Choroid plexus epithelial cell (primary cell): ENCODE measurements at regions not wholly inside any gene's neighbourhood (a gene's known extent, or its start where the extent isn't known, plus 50 kb on each side); places are given as distances from the start of the nearest gene placed in this dataset.
"Not testable (repeated sequence)": the region's sequence is repeated elsewhere in the genome, so short reads cannot be mapped to it uniquely, and the experiment has no call there.

Source experiments
- DNase-seq: peaks from one replicate; pipeline ENCODE4 v3.0.0-alpha.2; 2010; ENCODE audit warnings: low read depth
- H3K4me3 ChIP-seq: 2 replicates; pipeline ENCODE4 v1.5.1; 2011; ENCODE audit warnings: low read depth, mild to moderate bottlenecking, control low read depth, low read length, moderate library complexity
- TF ChIP-seq, protein P1 (sequence below): conservative IDR thresholded peaks from 2 replicates; pipeline ENCODE4 v1.5.1; 2011; ENCODE audit warnings: low read depth, mild to moderate bottlenecking, control low read depth, inconsistent platforms, low read length, moderate library complexity

DNA sequence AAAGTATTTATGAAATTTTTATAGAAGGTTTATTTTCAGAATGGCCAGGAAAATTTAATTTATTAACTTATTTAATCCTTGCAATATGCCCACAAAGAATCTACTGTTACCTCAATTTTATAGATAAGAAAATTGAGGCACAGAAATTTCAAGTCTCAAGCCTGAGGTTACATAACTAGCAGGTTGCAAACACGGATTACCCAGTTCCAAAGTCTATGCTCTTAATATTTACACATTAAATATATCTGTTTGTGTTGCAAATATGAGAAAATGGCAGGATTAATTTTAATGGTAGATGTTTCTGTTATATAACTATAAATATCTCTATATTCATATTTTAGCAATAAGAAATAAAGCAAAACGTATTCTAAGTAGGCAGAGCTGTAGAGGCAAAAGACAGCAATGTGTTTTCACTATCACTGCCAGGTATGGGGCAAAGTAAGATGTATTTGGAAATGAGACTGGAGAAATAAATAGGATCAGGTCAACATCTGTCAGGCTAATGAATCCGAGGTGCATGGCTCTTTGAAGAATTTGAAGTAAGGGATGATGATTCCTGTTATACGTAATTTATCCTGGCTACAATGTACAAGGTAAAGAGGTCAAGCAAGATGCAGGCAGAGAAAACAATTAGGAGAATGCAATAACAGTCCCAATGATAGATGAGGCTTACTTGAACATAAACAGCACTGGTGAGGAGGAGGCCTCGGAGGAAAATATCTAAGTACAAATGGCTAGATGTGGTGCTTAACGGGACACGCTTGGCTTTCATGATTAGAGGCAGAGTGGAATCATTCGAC lies 354.1 kb upstream of the VSTM2A start:
- H3K4me3 ChIP-seq, result no peak overlapping the region
- TF ChIP-seq, protein P1, sequence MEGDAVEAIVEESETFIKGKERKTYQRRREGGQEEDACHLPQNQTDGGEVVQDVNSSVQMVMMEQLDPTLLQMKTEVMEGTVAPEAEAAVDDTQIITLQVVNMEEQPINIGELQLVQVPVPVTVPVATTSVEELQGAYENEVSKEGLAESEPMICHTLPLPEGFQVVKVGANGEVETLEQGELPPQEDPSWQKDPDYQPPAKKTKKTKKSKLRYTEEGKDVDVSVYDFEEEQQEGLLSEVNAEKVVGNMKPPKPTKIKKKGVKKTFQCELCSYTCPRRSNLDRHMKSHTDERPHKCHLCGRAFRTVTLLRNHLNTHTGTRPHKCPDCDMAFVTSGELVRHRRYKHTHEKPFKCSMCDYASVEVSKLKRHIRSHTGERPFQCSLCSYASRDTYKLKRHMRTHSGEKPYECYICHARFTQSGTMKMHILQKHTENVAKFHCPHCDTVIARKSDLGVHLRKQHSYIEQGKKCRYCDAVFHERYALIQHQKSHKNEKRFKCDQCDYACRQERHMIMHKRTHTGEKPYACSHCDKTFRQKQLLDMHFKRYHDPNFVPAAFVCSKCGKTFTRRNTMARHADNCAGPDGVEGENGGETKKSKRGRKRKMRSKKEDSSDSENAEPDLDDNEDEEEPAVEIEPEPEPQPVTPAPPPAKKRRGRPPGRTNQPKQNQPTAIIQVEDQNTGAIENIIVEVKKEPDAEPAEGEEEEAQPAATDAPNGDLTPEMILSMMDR, result no peak
- DNase-seq, result no peak

DNA sequence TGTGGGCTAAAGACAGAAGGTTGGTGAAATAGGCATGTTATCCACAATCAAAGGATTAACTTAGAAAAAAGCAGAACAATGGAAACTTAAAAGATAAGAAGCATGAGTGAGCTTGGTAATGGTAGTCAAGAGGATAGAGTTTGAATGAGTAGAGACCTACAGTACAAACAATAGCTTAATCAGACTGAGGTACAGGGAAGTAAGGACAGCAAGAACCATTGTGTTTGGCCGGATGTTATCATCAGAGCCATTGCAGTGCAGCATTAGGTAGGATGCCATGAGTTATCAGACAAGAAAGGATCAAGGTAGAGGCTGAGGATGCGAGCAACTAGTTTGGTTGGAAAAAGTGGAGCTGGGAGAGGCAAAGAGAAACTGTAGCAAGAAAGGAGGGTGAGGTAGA lies 353.3 kb upstream of the VSTM2A start:
- no peak overlapping the region for H3K4me3 ChIP-seq
- TF ChIP-seq, protein P1, result no peak
- DNase-seq, result no peak

DNA sequence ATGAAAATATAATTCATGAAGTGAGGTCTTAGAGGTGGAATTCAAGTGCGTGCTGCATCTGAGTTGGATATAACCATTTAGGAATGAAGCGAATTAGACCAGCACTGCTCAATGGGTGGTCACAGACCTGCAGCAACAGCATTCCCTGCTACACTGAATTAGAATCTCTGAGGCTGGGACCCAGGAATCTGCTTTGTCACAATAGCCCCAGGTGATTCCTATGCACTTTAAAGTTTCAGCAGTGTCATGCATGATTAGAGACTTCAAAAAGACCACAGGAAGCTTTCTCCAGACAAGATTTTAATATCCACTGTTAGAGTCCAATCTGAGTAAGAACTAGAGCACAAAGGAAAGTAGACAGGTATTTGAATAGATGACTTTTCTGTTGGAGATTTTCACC lies 352.8 kb upstream of the VSTM2A start:
- H3K4me3 ChIP-seq, result no peak overlapping the region
- TF ChIP-seq, protein P1, result no peak
- no peak for DNase-seq

DNA sequence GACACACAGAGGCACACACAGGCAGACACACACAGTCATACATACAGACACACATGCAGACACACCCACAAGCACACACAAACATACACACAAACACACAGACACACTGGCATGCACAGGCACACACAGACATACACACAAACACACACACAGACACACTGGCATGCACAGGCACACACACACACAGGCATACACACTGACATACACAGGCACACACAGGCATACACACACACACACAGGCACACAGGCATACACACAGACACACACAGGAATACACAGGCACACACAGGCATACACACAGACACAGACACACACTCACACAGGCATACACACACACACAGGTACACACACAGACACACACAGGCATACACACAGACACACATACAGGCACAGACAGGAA lies 340.7 kb upstream of the VSTM2A start:
- H3K4me3 ChIP-seq, result no peak overlapping the region
- no peak for DNase-seq
- TF ChIP-seq, protein P1, result no peak

DNA sequence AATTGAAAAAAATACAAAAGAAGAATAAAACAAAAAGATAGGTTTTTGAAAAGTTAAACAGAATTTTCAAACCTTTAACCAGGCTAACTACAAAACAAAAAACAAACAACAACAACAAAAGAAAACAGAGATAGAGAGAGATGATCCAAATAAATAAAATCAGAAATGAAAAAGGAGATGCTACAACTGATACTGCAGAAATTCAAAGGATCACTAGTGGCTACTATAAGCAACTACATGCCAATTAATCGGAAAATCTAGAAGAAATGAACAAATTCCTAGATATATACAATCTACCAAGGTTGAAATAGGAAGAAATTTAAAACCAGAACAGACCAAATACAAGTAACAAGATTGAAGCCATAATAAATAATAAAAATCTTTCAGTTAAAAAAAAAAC lies 326.8 kb upstream of the VSTM2A start:
- TF ChIP-seq, protein P1, result no peak
- DNase-seq, result no peak
- no peak overlapping the region for H3K4me3 ChIP-seq

DNA sequence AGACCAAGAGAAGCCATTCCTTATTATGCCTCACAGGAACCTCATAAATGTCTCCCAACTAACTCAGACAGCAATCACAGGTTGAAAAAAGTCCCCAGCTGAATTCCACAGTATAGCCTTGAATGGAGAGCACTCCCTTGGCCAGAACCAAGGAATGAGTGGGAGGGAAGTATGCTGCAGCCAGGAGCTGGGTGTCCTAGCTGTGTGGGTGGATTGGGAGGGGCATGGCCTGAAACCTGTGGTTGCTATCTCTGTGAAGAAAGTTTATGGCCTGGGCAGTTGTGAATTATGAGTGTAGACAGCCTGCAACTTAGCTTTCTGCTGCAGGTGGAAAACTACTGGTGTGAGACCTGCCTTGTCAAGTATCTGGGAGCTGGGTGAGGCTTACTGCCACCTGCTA lies 316.1 kb upstream of the VSTM2A start:
- H3K4me3 ChIP-seq, DNase-seq: not testable (repeated sequence)

DNA sequence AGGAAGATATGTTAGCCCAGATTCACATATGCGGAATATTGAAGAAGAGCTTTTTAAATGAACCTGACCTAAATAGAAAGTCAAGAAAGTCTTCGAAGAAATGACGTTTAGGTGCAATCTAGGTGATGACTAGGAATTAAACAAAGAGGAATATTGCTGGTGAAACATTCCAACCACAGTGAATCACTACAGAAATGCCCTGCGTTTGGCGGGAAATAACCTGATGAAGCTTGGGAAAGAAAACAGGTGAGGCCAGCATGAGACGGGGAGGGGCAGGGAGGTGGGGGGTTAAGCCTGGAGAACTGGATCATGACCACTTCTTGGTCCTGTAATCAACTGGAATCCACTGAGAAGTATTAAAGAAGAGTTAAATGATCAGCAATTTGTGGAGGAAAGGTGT lies 299.4 kb upstream of the VSTM2A start:
- TF ChIP-seq, protein P1, result no peak

DNA sequence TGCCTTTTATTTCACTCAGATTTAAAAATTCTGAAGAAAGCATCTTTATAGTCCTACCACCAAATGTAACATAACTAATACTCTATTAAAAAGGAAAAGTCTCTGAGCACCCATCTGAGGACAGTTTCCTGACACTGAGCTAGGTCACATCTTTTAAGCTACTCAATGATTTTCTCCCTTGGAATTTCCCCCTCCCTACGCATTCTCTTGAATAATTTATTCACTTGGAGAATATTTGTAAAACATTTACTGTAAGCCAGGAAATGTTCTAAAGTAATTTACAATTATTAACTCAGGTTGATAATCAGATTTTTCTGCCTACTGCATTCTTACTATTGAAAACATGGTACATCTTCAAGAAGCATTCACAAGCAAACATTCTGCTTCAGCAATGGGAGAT lies 297.2 kb upstream of the VSTM2A start:
- DNase-seq, result no peak
- TF ChIP-seq, protein P1, result no peak
- H3K4me3 ChIP-seq, result no peak overlapping the region

More for the DNA sequence above, 299.4 kb upstream of the VSTM2A start:
- DNase-seq, result no peak
- H3K4me3 ChIP-seq, result no peak overlapping the region
